ENCODE measurements at regions not wholly inside any gene's neighbourhood (a gene's known extent, or its start where the extent isn't known, plus 50 kb on each side); places are given as distances from the start of the nearest gene placed in this dataset.

GRCh38 chr2:198414976-198415375 is 610.6 kb downstream of the PLCL1 start:
- H3K4me3 ChIP-seq (ENCODE audit: low read depth, low read length) = no peak overlapping the region
- H3K4me1 ChIP-seq (ENCODE audit: control insufficient read depth, insufficient read depth, low read length) = no peaks in the 10 kb centered on the region
- no peak for TF ChIP-seq ZNF223 (tag by site-specific recombination; IDR thresholded peaks at IDR 0.05)
- no peak for TF ChIP-seq ZBTB6 (tag by site-specific recombination; IDR thresholded peaks at IDR 0.05)
- TF ChIP-seq ZNF175 (tag by site-specific recombination; IDR thresholded peaks at IDR 0.05) = no peak
- TF ChIP-seq WT1 (tag by site-specific recombination; IDR thresholded peaks at IDR 0.05) = no peak
- TF ChIP-seq ZNF621 (tag by site-specific recombination; IDR thresholded peaks at IDR 0.05) = no peak
- TF ChIP-seq ZNF169 (tag by site-specific recombination; IDR thresholded peaks at IDR 0.05) = no peak
- no peak for TF ChIP-seq KLF10 (tag by site-specific recombination; IDR thresholded peaks at IDR 0.05)
- no peak for TF ChIP-seq ZNF354C (tag by site-specific recombination; IDR thresholded peaks at IDR 0.05; ENCODE audit: borderline replicate concordance, low read depth)
- TF ChIP-seq ZNF394 (tag by site-specific recombination; IDR thresholded peaks at IDR 0.05; ENCODE audit: borderline replicate concordance) = no peak
- ChIA-PET CTCF (no interaction called here), POLR2A (no interaction called here)
- H3K36me3 ChIP-seq (ENCODE audit: control insufficient read depth in 2 of 2, insufficient read depth in 1 of 2, low read length in 2 of 2) = no peaks in the 10 kb centered on the region
- H3K9me3 ChIP-seq (ENCODE audit: control insufficient read depth, insufficient read depth, low read depth, low read length) = no peaks in the 10 kb centered on the region
- H3K27ac ChIP-seq (ENCODE audit: extremely low read depth, low read depth, low read length) = no peak overlapping the region

GRCh38 chr2:198411936-198412335 is 607.5 kb downstream of the PLCL1 start:
- H3K36me3 ChIP-seq (ENCODE audit: control insufficient read depth in 2 of 2, insufficient read depth in 1 of 2, low read length in 2 of 2) = no peaks in the 10 kb centered on the region
- H3K9me3 ChIP-seq (ENCODE audit: control insufficient read depth, insufficient read depth, low read depth, low read length) = no peaks in the 10 kb centered on the region
- H3K27ac ChIP-seq (ENCODE audit: extremely low read depth, low read depth, low read length) = no peak overlapping the region
- no peak overlapping the region for H3K4me3 ChIP-seq (ENCODE audit: low read depth, low read length)
- ChIA-PET POLR2A (no interaction called here), CTCF (no interaction called here)
- H3K4me1 ChIP-seq (ENCODE audit: control insufficient read depth, insufficient read depth, low read length) = no peaks in the 10 kb centered on the region
- no peak for TF ChIP-seq ZNF777 (tag by site-specific recombination; IDR thresholded peaks at IDR 0.05; ENCODE audit: borderline replicate concordance)
- no peak for TF ChIP-seq OSR2 (tag by site-specific recombination; IDR thresholded peaks at IDR 0.05)
- TF ChIP-seq TRIM28 (IDR thresholded peaks at IDR 0.05; ENCODE audit: borderline replicate concordance, low read length) = no peak
- TF ChIP-seq KLF16 (tag by site-specific recombination; IDR thresholded peaks at IDR 0.05) = no peak
- TF ChIP-seq ZNF544 (tag by site-specific recombination; IDR thresholded peaks at IDR 0.05) = no peak
- TF ChIP-seq ZBTB44 (tag by site-specific recombination; IDR thresholded peaks at IDR 0.05) = no peak
- no peak for TF ChIP-seq HOXD13 (CRISPR knock-in tag; IDR thresholded peaks at IDR 0.05; ENCODE audit: borderline replicate concordance)
- TF ChIP-seq ZNF366 (tag by site-specific recombination; conservative IDR thresholded peaks at IDR 0.05) = no peak
- TF ChIP-seq ZNF529 (tag by site-specific recombination; IDR thresholded peaks at IDR 0.05; ENCODE audit: insufficient replicate concordance) = no peak

- no peak overlapping the region for H3K27ac ChIP-seq (ENCODE audit: extremely low read depth, low read depth, low read length)
- no peaks in the 10 kb centered on the region for H3K9me3 ChIP-seq (ENCODE audit: control insufficient read depth, insufficient read depth, low read depth, low read length)
- ChIA-PET POLR2A (no interaction called here), CTCF (no interaction called here)
- no peak overlapping the region for H3K4me3 ChIP-seq (ENCODE audit: low read depth, low read length)
- no peaks in the 10 kb centered on the region for H3K36me3 ChIP-seq (ENCODE audit: control insufficient read depth in 2 of 2, insufficient read depth in 1 of 2, low read length in 2 of 2)
- H3K4me1 ChIP-seq (ENCODE audit: control insufficient read depth, insufficient read depth, low read length) = no peaks in the 10 kb centered on the region
- TF ChIP-seq REPIN1 (tag by site-specific recombination; IDR thresholded peaks at IDR 0.05; ENCODE audit: low read depth) (no peak), ZNF549 (tag by site-specific recombination; IDR thresholded peaks at IDR 0.05) (no peak), ZNF555 (tag by site-specific recombination; conservative IDR thresholded peaks at IDR 0.05) (no peak), ZNF37A (tag by site-specific recombination; IDR thresholded peaks at IDR 0.05) (no peak), GLI2 (tag by site-specific recombination; IDR thresholded peaks at IDR 0.05; ENCODE audit: borderline replicate concordance, low read depth) (no peak), ZBTB11 (tag by site-specific recombination; conservative IDR thresholded peaks at IDR 0.05; ENCODE audit: low read depth) (no peak), BCL11B (tag by site-specific recombination; IDR thresholded peaks at IDR 0.05; ENCODE audit: low read depth) (no peak), FEZF1 (tag by site-specific recombination; IDR thresholded peaks at IDR 0.05) (no peak), ZNF324 (tag by site-specific recombination; IDR thresholded peaks at IDR 0.05) (no peak), ZNF274 (IDR thresholded peaks at IDR 0.05; ENCODE audit: low read length) (no peak), ZNF274 (tag by site-specific recombination; IDR thresholded peaks at IDR 0.05; ENCODE audit: borderline replicate concordance) (no peak)
Observed at GRCh38 chr2:198408171-198408570, 603.8 kb downstream of the PLCL1 start.
